GM23338 (cell line): ENCODE measurements at regions not wholly inside any gene's neighbourhood (a gene's known extent, or its start where the extent isn't known, plus 50 kb on each side); places are given as distances from the start of the nearest gene placed in this dataset.

Source experiments
- CREB1 ChIP-seq: fragments of 250-450 bp; sonication (Bioruptor Pico); IDR thresholded peaks from 2 replicates; pipeline ENCODE4 v1.5.0; 2020; ENCODE audit warnings: low read depth, mild to moderate bottlenecking, moderate library complexity
- EZH2 ChIP-seq: fragments of 200-600 bp; sonication (generic); IDR thresholded peaks from one replicate; pipeline ENCODE4 v1.8.0; 2017; ENCODE audit warnings: antibody characterized with exemption, mild to moderate bottlenecking, low read depth; ENCODE audit not compliant: unreplicated experiment
- EZH2phosphoT487 ChIP-seq: fragments of 200-600 bp; sonication (generic); IDR thresholded peaks from one replicate; pipeline ENCODE4 v1.8.1; 2018; ENCODE audit warnings: antibody characterized with exemption; ENCODE audit not compliant: unreplicated experiment
- JUNB ChIP-seq: IDR thresholded peaks from one replicate; pipeline ENCODE4 v1.6.1; 2016; ENCODE audit warnings: antibody characterized with exemption; ENCODE audit not compliant: unreplicated experiment
- NANOG ChIP-seq: IDR thresholded peaks from 2 replicates; pipeline ENCODE4 v1.6.1; 2016; ENCODE audit warnings: antibody characterized with exemption, borderline replicate concordance
- POLR2AphosphoS5 ChIP-seq: IDR thresholded peaks from 2 replicates; pipeline ENCODE4 v1.6.1; 2016; ENCODE audit warnings: antibody characterized with exemption, low read depth
- STAT1 ChIP-seq: IDR thresholded peaks from one replicate; pipeline ENCODE4 v1.6.1; 2016; ENCODE audit warnings: antibody characterized with exemption; ENCODE audit not compliant: unreplicated experiment
- ZNF114 ChIP-seq: fragments of 250-450 bp; sonication (Bioruptor Pico); IDR thresholded peaks from 2 replicates; pipeline ENCODE4 v1.5.0; 2020; ENCODE audit warnings: mild to moderate bottlenecking, moderate library complexity
- ZNF331 ChIP-seq: fragments of 250-450 bp; sonication (Bioruptor Pico); IDR thresholded peaks from 2 replicates; pipeline ENCODE4 v1.5.0; 2020; ENCODE audit warnings: low read depth, mild to moderate bottlenecking, moderate library complexity
- TF ChIP-seq, protein P1 (sequence below): IDR thresholded peaks from 2 replicates; pipeline ENCODE4 v1.6.1; 2016; ENCODE audit warnings: antibody characterized with exemption
- TF ChIP-seq, protein P2 (sequence below), 2 experiments: fragments of 200-600 bp in 1 of 2; sonication (generic) in 1 of 2; conservative IDR thresholded peaks; 2 replicates each; pipeline versions ENCODE4 v1.5.1 to v1.6.1; 2016 to 2017; ENCODE audit warnings: antibody characterized with exemption in 2 of 2, low read depth in 2 of 2, mild to moderate bottlenecking in 2 of 2, moderate library complexity in 1 of 2
- TF ChIP-seq, protein P3 (sequence below): IDR thresholded peaks from one replicate; pipeline ENCODE4 v1.6.1; 2018; ENCODE audit warnings: antibody characterized with exemption; ENCODE audit not compliant: unreplicated experiment
- TF ChIP-seq, protein P4 (sequence below): fragments of 250-450 bp; sonication (Bioruptor Pico); IDR thresholded peaks from 2 replicates; pipeline ENCODE4 v1.5.0; 2020; ENCODE audit warnings: mild to moderate bottlenecking, moderate library complexity

DNA sequence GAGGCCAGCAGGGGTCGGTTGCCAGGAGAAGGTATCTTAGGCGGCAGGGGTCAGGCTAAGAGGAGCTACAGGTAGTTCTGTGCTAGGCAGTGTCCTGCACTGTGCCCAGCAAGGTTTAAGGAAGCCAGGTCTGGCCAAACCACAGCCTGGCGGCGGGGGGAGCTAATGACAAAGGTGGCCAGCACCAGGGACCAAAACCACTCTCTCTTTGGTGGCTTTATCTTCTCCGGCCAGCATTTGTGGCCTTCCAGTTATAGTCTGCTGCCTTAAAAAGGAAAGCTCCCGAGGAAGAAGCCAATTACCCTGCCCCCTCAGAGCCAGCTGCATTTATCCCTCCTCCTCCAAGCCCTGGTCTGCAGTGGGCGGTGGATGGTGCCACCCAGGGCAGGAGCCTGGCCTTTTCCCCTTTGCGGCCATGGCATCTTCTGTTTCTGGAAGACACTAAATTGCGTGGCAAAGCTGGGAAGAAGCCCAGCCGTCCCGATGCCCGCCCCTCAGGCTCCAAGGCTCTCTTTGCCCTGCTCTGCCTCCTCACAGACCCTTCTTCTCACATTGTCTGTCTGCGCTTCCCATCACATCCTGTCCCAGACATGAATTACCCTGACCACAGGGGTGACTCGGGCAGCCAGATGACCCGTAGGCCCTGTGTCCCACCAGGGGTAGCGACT is 94.6 kb downstream of the EN1 start:
- TF ChIP-seq, protein P1, sequence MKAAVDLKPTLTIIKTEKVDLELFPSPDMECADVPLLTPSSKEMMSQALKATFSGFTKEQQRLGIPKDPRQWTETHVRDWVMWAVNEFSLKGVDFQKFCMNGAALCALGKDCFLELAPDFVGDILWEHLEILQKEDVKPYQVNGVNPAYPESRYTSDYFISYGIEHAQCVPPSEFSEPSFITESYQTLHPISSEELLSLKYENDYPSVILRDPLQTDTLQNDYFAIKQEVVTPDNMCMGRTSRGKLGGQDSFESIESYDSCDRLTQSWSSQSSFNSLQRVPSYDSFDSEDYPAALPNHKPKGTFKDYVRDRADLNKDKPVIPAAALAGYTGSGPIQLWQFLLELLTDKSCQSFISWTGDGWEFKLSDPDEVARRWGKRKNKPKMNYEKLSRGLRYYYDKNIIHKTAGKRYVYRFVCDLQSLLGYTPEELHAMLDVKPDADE: no peak
- TF ChIP-seq, protein P2, sequence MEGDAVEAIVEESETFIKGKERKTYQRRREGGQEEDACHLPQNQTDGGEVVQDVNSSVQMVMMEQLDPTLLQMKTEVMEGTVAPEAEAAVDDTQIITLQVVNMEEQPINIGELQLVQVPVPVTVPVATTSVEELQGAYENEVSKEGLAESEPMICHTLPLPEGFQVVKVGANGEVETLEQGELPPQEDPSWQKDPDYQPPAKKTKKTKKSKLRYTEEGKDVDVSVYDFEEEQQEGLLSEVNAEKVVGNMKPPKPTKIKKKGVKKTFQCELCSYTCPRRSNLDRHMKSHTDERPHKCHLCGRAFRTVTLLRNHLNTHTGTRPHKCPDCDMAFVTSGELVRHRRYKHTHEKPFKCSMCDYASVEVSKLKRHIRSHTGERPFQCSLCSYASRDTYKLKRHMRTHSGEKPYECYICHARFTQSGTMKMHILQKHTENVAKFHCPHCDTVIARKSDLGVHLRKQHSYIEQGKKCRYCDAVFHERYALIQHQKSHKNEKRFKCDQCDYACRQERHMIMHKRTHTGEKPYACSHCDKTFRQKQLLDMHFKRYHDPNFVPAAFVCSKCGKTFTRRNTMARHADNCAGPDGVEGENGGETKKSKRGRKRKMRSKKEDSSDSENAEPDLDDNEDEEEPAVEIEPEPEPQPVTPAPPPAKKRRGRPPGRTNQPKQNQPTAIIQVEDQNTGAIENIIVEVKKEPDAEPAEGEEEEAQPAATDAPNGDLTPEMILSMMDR (conservative IDR thresholded peaks at IDR 0.05; ENCODE audit: low read depth in 2 of 2): no peak
- TF ChIP-seq, protein P3, sequence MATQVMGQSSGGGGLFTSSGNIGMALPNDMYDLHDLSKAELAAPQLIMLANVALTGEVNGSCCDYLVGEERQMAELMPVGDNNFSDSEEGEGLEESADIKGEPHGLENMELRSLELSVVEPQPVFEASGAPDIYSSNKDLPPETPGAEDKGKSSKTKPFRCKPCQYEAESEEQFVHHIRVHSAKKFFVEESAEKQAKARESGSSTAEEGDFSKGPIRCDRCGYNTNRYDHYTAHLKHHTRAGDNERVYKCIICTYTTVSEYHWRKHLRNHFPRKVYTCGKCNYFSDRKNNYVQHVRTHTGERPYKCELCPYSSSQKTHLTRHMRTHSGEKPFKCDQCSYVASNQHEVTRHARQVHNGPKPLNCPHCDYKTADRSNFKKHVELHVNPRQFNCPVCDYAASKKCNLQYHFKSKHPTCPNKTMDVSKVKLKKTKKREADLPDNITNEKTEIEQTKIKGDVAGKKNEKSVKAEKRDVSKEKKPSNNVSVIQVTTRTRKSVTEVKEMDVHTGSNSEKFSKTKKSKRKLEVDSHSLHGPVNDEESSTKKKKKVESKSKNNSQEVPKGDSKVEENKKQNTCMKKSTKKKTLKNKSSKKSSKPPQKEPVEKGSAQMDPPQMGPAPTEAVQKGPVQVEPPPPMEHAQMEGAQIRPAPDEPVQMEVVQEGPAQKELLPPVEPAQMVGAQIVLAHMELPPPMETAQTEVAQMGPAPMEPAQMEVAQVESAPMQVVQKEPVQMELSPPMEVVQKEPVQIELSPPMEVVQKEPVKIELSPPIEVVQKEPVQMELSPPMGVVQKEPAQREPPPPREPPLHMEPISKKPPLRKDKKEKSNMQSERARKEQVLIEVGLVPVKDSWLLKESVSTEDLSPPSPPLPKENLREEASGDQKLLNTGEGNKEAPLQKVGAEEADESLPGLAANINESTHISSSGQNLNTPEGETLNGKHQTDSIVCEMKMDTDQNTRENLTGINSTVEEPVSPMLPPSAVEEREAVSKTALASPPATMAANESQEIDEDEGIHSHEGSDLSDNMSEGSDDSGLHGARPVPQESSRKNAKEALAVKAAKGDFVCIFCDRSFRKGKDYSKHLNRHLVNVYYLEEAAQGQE: no peak
- no peak for TF ChIP-seq CREB1 (CRISPR knock-in tag)
- no peak for TF ChIP-seq EZH2
- TF ChIP-seq JUNB: no peak
- TF ChIP-seq POLR2AphosphoS5: no peak
- TF ChIP-seq EZH2phosphoT487: no peak
- no peak for TF ChIP-seq STAT1
- no peak for TF ChIP-seq ZNF114 (CRISPR knock-in tag)
- no peak for TF ChIP-seq ZNF331 (CRISPR knock-in tag)
- no peak for TF ChIP-seq NANOG
- TF ChIP-seq, protein P4, sequence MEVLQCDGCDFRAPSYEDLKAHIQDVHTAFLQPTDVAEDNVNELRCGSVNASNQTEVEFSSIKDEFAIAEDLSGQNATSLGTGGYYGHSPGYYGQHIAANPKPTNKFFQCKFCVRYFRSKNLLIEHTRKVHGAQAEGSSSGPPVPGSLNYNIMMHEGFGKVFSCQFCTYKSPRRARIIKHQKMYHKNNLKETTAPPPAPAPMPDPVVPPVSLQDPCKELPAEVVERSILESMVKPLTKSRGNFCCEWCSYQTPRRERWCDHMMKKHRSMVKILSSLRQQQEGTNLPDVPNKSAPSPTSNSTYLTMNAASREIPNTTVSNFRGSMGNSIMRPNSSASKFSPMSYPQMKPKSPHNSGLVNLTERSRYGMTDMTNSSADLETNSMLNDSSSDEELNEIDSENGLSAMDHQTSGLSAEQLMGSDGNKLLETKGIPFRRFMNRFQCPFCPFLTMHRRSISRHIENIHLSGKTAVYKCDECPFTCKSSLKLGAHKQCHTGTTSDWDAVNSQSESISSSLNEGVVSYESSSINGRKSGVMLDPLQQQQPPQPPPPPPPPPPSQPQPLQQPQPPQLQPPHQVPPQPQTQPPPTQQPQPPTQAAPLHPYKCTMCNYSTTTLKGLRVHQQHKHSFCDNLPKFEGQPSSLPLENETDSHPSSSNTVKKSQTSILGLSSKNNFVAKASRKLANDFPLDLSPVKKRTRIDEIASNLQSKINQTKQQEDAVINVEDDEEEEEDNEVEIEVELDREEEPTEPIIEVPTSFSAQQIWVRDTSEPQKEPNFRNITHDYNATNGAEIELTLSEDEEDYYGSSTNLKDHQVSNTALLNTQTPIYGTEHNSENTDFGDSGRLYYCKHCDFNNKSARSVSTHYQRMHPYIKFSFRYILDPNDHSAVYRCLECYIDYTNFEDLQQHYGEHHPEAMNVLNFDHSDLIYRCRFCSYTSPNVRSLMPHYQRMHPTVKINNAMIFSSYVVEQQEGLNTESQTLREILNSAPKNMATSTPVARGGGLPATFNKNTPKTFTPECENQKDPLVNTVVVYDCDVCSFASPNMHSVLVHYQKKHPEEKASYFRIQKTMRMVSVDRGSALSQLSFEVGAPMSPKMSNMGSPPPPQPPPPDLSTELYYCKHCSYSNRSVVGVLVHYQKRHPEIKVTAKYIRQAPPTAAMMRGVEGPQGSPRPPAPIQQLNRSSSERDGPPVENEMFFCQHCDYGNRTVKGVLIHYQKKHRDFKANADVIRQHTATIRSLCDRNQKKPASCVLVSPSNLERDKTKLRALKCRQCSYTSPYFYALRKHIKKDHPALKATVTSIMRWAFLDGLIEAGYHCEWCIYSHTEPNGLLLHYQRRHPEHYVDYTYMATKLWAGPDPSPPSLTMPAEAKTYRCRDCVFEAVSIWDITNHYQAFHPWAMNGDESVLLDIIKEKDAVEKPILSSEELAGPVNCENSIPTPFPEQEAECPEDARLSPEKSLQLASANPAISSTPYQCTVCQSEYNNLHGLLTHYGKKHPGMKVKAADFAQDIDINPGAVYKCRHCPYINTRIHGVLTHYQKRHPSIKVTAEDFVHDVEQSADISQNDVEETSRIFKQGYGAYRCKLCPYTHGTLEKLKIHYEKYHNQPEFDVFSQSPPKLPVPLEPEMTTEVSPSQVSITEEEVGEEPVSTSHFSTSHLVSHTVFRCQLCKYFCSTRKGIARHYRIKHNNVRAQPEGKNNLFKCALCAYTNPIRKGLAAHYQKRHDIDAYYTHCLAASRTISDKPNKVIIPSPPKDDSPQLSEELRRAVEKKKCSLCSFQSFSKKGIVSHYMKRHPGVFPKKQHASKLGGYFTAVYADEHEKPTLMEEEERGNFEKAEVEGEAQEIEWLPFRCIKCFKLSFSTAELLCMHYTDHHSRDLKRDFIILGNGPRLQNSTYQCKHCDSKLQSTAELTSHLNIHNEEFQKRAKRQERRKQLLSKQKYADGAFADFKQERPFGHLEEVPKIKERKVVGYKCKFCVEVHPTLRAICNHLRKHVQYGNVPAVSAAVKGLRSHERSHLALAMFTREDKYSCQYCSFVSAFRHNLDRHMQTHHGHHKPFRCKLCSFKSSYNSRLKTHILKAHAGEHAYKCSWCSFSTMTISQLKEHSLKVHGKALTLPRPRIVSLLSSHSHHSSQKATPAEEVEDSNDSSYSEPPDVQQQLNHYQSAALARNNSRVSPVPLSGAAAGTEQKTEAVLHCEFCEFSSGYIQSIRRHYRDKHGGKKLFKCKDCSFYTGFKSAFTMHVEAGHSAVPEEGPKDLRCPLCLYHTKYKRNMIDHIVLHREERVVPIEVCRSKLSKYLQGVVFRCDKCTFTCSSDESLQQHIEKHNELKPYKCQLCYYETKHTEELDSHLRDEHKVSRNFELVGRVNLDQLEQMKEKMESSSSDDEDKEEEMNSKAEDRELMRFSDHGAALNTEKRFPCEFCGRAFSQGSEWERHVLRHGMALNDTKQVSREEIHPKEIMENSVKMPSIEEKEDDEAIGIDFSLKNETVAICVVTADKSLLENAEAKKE (CRISPR knock-in tag): no peak
